A673 (cell line): ENCODE measurements at regions not wholly inside any gene's neighbourhood (a gene's known extent, or its start where the extent isn't known, plus 50 kb on each side); places are given as distances from the start of the nearest gene placed in this dataset.

Experiments
- BruUV-seq: library from RNA; stranded (reverse); fragments of 400-500 nt; replicated peaks from 2 replicates; lab custom pipeline; 2021; lab: Mats Ljungman, UMichigan
- CTCF ChIA-PET: fragments of 300-600 bp; sonication (Branson Sonifier 250); formaldehyde crosslinking; loops from one replicate; lab custom pipeline; 2022; ENCODE audit warnings: antibody characterized with exemption; lab: Charles Lee
- POLR2A ChIA-PET: fragments of 300-600 bp; sonication (Branson Sonifier 250); formaldehyde crosslinking; loops from one replicate; lab custom pipeline; 2022; ENCODE audit warnings: antibody characterized with exemption; ENCODE audit not compliant: low non-redundant PET; lab: Charles Lee
- DNase-seq: peaks from one replicate; pipeline ENCODE4 v3.0.0-alpha.2; 2015; ENCODE audit warnings: low spot score
- H3K27ac ChIP-seq: fragments of 200-600 bp; sonication (generic); 2 replicates; pipeline ENCODE4 v1.5.1; 2016; ENCODE audit warnings: mixed run types, low read depth, mild to moderate bottlenecking, mixed read lengths, antibody characterized with exemption, low read length; ENCODE audit not compliant: poor library complexity, severe bottlenecking
- H3K27me3 ChIP-seq: fragments of 200-600 bp; sonication (generic); replicated peaks from 2 replicates; pipeline ENCODE4 v1.6.1; 2017; ENCODE audit warnings: mixed run types, low read depth, mild to moderate bottlenecking, mixed read lengths, antibody characterized with exemption, low read length; ENCODE audit not compliant: insufficient read depth, poor library complexity
- H3K36me3 ChIP-seq: fragments of 200-600 bp; sonication (generic); 2 replicates; pipeline ENCODE4 v1.6.1; 2016; ENCODE audit warnings: mixed run types, mild to moderate bottlenecking, mixed read lengths, antibody characterized with exemption, low read length; ENCODE audit not compliant: insufficient read depth, poor library complexity, severe bottlenecking
- H3K4me1 ChIP-seq: fragments of 200-600 bp; sonication (generic); 2 replicates; pipeline ENCODE4 v1.6.1; 2017; ENCODE audit warnings: mixed run types, mild to moderate bottlenecking, mixed read lengths, antibody characterized with exemption, low read length; ENCODE audit not compliant: insufficient read depth, poor library complexity, severe bottlenecking
- H3K4me3 ChIP-seq: fragments of 200-600 bp; sonication (generic); 2 replicates; pipeline ENCODE4 v1.5.1; 2016; ENCODE audit warnings: low read depth, mixed run types, mild to moderate bottlenecking, mixed read lengths, low read length; ENCODE audit not compliant: poor library complexity, severe bottlenecking
- H3K9me3 ChIP-seq: fragments of 200-600 bp; sonication (generic); 2 replicates; pipeline ENCODE4 v1.6.1; 2016; ENCODE audit warnings: mixed run types, low read depth, mild to moderate bottlenecking, mixed read lengths, antibody characterized with exemption, low read length; ENCODE audit not compliant: poor library complexity, severe bottlenecking
- CTCF ChIP-seq: fragments of 300-800, 200-600 bp; sonication (generic); conservative IDR thresholded peaks from 2 replicates; pipeline ENCODE4 v1.5.1; 2017; ENCODE audit warnings: low read depth, mild to moderate bottlenecking, antibody characterized with exemption, low read length, moderate library complexity, mixed read lengths
- EZH2 ChIP-seq: fragments of 200-600 bp; sonication (generic); IDR thresholded peaks from 2 replicates; pipeline ENCODE4 v1.6.1; 2017; ENCODE audit warnings: borderline replicate concordance, low read depth, mild to moderate bottlenecking, mixed read lengths, antibody characterized with exemption, low read length; ENCODE audit not compliant: poor library complexity, severe bottlenecking
- intact Hi-C: fragments of 100-400 bp; cut with micrococcal nuclease; formaldehyde crosslinking; loops from one replicate; pipeline ENCODE4 v1.10.0; 2022; ENCODE audit not compliant: unreplicated experiment

GRCh38 chr22:46063846-46064227 is 86.5 kb upstream of the PPARA start:
- no TSS peak for BruUV-seq
- no peak for DNase-seq
- Histone ChIP-seq H3K4me3 (no peak overlapping the region), H3K27ac (peak overlapping the region; percentile 100), H3K36me3 (no peaks in the 10 kb centered on the region), H3K9me3 (no peaks in the 10 kb centered on the region), H3K4me1 (peaks cover 34% of the 10 kb centered on the region), H3K27me3 (no peaks in the 10 kb centered on the region)
- ChIA-PET POLR2A (no interaction called here), CTCF (no interaction called here)
- TF ChIP-seq EZH2 (no peak), CTCF (no peak)
- intact Hi-C loops, result no loop called here

DNA sequence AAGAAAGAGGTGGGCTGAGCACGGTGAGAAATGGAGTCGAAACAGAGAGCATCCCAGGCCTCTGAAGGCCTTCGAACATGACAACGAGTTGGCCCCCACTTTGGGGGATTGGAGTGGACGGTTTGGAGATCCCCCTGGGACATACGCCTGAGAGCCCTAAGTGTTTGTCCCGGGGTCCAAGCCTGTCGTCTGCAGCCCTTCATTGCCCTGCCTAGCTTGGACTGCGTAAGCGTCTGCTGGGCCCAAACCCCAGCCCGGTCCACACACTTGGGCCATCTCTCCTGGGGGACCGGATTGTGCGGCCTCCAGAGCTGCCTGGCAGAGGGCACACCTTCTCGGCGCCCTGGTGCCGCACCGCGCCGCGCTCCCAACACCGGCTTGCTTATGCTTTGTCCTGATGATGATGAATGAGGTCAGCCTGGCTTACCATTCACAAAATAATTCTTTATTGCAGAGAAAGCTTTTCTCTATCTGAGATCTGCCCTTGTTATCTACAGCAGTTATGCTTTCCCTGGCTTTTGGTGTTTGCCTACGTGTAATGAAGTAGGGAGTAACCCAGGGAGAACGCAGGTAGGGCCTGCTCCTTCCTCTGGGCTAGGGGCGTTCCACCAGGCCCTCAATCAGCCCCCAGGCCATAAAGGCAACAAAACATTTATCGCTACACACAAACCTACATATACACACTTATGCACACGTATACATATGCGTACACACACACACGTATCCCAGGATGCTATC is 85.9 kb upstream of the PPARA start:
- CTCF ChIA-PET, result no interaction called here
- DNase-seq, result no peak
- intact Hi-C loops, result no loop called here
- TF ChIP-seq EZH2, result no peak
- no peak for TF ChIP-seq CTCF
- Histone ChIP-seq H3K27ac (peak overlapping the region; percentile 100), H3K27me3 (no peaks in the 10 kb centered on the region), H3K4me1 (peaks cover 33% of the 10 kb centered on the region), H3K36me3 (no peaks in the 10 kb centered on the region), H3K9me3 (no peaks in the 10 kb centered on the region), H3K4me3 (no peak overlapping the region)
- BruUV-seq, result no TSS peak
- POLR2A ChIA-PET, result no interaction called here

DNA sequence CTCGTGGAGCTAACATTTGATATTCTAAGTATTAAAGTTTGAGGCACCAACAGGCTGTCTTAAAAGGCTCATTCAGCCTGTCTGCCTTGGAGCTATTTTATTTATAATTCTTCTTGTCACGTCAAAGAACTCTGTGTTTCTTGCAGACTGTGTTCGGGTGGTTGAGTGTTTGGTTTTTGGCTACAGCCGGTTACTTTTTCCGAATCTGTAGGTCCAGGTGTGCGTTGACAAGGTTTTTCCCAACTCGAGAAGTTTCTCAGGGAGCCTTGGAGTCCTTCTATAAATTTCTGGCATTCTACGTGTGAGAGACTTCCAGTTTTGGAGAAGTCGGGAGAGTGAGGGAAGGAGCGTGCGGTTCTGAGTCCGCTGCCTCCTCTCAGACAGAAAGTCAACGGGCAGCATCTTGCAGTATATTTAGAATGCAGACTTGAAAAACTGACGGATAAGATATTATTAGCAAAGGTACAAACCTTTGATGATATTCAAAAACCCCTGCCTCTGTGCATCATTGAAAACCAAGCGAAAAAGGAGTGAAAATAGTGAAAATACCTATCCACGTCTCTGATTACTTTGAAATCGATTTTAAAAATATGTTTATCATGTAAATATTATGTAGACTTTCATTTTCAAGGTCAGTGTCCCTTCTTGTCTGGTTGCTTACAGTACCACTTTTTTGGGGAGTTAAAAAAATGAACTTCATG is 85.2 kb upstream of the PPARA start:
- H3K4me3 ChIP-seq, result no peak overlapping the region
- no peaks in the 10 kb centered on the region for H3K36me3 ChIP-seq
- CTCF ChIA-PET, result no interaction called here
- no TSS peak for BruUV-seq
- TF ChIP-seq CTCF, result no peak
- TF ChIP-seq EZH2, result no peak
- peak overlapping the region; percentile 100 for H3K27ac ChIP-seq
- no peak for DNase-seq
- H3K27me3 ChIP-seq, result no peaks in the 10 kb centered on the region
- no peaks in the 10 kb centered on the region for H3K9me3 ChIP-seq
- intact Hi-C loops, result no loop called here
- POLR2A ChIA-PET, result no interaction called here
- peaks cover 33% of the 10 kb centered on the region for H3K4me1 ChIP-seq
